Gastroesophageal sphincter (tissue), 3 donors: ENCODE measurements at regions not wholly inside any gene's neighbourhood (a gene's known extent, or its start where the extent isn't known, plus 50 kb on each side); places are given as distances from the start of the nearest gene placed in this dataset.

Source experiments
- CTCF ChIP-seq, 4 experiments: fragments of 200-600 bp in 2 of 4; fragments of 450-650 bp in 2 of 4; sonication (generic) in 1 of 4; IDR thresholded peaks; one replicate each; pipeline ENCODE4 v1.5.1; 2017 to 2019; ENCODE audit warnings: antibody characterized with exemption in 4 of 4, mild to moderate bottlenecking in 2 of 4, moderate library complexity in 2 of 4
- EP300 ChIP-seq: sonication (generic); formaldehyde crosslinking; IDR thresholded peaks from one replicate; pipeline ENCODE4 v1.6.1; 2017; ENCODE audit warnings: antibody characterized with exemption, mild to moderate bottlenecking
- POLR2AphosphoS5 ChIP-seq: sonication (generic); formaldehyde crosslinking; IDR thresholded peaks from one replicate; pipeline ENCODE4 v1.6.1; 2017; ENCODE audit warnings: antibody characterized with exemption

DNA sequence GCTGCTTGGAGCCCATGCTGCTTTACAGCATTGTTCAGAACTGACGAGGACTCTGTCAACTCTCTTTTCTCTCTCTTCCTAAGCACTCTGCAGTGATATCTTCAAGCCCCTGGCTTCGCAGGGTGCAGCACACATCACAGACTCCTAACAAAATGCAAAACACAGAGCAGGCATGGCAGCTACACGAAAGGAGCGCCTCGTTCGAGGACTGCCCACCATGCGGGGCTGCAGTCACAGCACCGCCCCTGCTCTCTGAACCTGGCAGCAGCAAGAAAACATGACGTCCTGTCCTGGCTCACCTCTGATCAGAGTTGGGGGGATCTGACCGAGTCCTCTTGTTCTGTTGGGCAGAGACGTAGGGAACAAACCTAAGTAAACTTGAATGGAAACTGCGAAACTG, 281.7 kb downstream of the CDH26 start:
- no peak for TF ChIP-seq CTCF (IDR thresholded peaks at IDR 0.05)
- TF ChIP-seq POLR2AphosphoS5: no peak
- no peak for TF ChIP-seq EP300
